ENCODE measurements at regions not wholly inside any gene's neighbourhood (a gene's known extent, or its start where the extent isn't known, plus 50 kb on each side); places are given as distances from the start of the nearest gene placed in this dataset.

DNA sequence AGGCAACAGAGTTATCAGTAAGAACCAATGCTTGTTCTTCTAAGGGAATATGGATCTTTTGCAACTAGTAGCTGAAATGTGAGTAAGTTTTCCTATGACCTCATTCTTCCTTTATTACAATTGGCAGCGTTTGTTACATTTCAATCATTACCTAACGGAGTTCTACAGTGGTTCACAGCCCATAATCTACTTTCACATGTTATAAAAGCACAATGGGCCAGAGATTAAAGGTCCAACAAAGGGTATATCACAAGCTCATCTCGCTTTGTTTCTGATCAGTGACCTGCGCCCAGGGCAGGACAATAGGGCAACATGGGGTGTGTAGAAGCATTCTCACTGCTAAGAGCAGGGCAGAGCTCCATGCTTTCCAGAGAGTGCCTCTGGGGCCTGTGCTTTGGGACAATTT lies 279.9 kb upstream of the DYNLRB2 start:
- TF ChIP-seq, protein P1, sequence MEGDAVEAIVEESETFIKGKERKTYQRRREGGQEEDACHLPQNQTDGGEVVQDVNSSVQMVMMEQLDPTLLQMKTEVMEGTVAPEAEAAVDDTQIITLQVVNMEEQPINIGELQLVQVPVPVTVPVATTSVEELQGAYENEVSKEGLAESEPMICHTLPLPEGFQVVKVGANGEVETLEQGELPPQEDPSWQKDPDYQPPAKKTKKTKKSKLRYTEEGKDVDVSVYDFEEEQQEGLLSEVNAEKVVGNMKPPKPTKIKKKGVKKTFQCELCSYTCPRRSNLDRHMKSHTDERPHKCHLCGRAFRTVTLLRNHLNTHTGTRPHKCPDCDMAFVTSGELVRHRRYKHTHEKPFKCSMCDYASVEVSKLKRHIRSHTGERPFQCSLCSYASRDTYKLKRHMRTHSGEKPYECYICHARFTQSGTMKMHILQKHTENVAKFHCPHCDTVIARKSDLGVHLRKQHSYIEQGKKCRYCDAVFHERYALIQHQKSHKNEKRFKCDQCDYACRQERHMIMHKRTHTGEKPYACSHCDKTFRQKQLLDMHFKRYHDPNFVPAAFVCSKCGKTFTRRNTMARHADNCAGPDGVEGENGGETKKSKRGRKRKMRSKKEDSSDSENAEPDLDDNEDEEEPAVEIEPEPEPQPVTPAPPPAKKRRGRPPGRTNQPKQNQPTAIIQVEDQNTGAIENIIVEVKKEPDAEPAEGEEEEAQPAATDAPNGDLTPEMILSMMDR (IDR thresholded peaks at IDR 0.05; ENCODE audit: insufficient read depth, low read length, poor library complexity, severe bottlenecking): no peak
- TF ChIP-seq EZH2phosphoT487 (conservative IDR thresholded peaks at IDR 0.05; ENCODE audit: low read length): no peak
- Histone ChIP-seq H3F3A (ENCODE audit: insufficient read depth) (no peaks in the 10 kb centered on the region), H3K4me2 (ENCODE audit: low read depth, low read length, poor library complexity, severe bottlenecking) (no peak overlapping the region), H2AFZ (ENCODE audit: low read depth, low read length, severe bottlenecking) (no peak overlapping the region), H3K9ac (ENCODE audit: low read length) (no peak overlapping the region), H4K20me1 (ENCODE audit: low read depth, low read length) (no peaks in the 10 kb centered on the region), H3K36me3 (ENCODE audit: low read length) (no peaks in the 10 kb centered on the region), H3K9me3 (ENCODE audit: insufficient read depth, low read length) (no peaks in the 10 kb centered on the region), H3K4me3 (ENCODE audit: insufficient read depth, low read length, poor library complexity, severe bottlenecking) (no peak overlapping the region), H3K27me3 (ENCODE audit: low read length) (no peaks in the 10 kb centered on the region), H3K9me2 (replicated peaks; ENCODE audit: insufficient read depth, low read length) (no peaks in the 10 kb centered on the region), H3K27ac (ENCODE audit: low read depth, low read length) (no peak overlapping the region), H3K79me2 (ENCODE audit: insufficient read depth, low read length) (no peaks in the 10 kb centered on the region)

DNA sequence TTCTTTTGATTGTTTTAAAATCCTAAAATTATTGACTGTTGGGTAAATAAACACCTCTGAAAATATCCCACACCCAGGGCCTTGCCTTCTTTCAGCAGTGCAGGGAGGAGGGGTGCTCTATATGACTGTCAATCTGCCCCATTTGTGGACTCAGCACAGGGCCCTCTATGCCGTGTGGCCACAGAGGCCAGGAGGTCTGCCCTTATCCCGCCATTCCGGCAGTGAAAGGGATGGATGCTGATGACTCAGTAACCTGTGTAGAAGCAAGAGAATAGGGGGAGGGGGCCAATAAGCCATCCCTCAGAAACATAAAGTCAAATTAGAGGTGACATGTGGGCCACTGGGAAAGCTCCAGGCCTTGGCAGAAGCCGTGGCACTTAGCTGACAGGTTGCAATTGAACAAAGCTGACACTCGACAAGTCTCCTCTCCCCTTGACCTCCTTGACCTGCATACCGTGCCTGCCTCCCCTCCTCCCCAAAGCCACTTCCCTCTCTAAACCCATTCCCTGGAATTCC lies 281.4 kb upstream of the DYNLRB2 start:
- Histone ChIP-seq H3K27me3 (ENCODE audit: low read length) (no peaks in the 10 kb centered on the region), H3K27ac (ENCODE audit: low read depth, low read length) (no peak overlapping the region), H3F3A (ENCODE audit: insufficient read depth) (no peaks in the 10 kb centered on the region), H3K79me2 (ENCODE audit: insufficient read depth, low read length) (no peaks in the 10 kb centered on the region), H3K36me3 (ENCODE audit: low read length) (no peaks in the 10 kb centered on the region), H2AFZ (ENCODE audit: low read depth, low read length, severe bottlenecking) (no peak overlapping the region), H3K9ac (ENCODE audit: low read length) (no peak overlapping the region), H4K20me1 (ENCODE audit: low read depth, low read length) (no peaks in the 10 kb centered on the region), H3K4me3 (ENCODE audit: insufficient read depth, low read length, poor library complexity, severe bottlenecking) (no peak overlapping the region), H3K9me3 (ENCODE audit: insufficient read depth, low read length) (no peaks in the 10 kb centered on the region), H3K9me2 (replicated peaks; ENCODE audit: insufficient read depth, low read length) (no peaks in the 10 kb centered on the region), H3K4me2 (ENCODE audit: low read depth, low read length, poor library complexity, severe bottlenecking) (no peak overlapping the region)
- TF ChIP-seq EZH2phosphoT487 (conservative IDR thresholded peaks at IDR 0.05; ENCODE audit: low read length): no peak
- TF ChIP-seq, protein P1 (IDR thresholded peaks at IDR 0.05; ENCODE audit: insufficient read depth, low read length, poor library complexity, severe bottlenecking): no peak

DNA sequence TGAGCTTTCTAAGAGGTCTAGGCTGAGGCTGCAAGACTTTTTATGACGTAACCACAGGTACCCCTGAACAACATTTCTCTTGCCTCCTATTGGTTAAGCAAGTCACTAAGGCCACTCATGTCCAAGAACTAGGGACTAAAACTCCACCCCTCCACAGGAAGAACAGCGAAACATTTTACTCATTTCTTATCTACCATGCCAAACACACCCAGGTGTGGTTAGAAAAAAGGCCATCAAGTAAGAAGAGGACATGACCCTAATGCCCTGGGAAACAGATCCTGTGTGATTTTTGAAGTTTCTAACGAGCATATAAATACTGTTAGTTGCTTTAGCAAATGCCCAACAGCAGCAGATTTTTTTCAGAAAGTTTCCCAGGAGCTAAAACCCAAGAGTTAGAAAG lies 282.4 kb upstream of the DYNLRB2 start:
- Histone ChIP-seq H3K9me2 (replicated peaks; ENCODE audit: insufficient read depth, low read length) (no peaks in the 10 kb centered on the region), H3F3A (ENCODE audit: insufficient read depth) (no peaks in the 10 kb centered on the region), H3K36me3 (ENCODE audit: low read length) (no peaks in the 10 kb centered on the region), H3K9me3 (ENCODE audit: insufficient read depth, low read length) (no peaks in the 10 kb centered on the region), H3K27me3 (ENCODE audit: low read length) (no peaks in the 10 kb centered on the region), H3K4me2 (ENCODE audit: low read depth, low read length, poor library complexity, severe bottlenecking) (no peak overlapping the region), H3K79me2 (ENCODE audit: insufficient read depth, low read length) (no peaks in the 10 kb centered on the region), H3K27ac (ENCODE audit: low read depth, low read length) (no peak overlapping the region), H2AFZ (ENCODE audit: low read depth, low read length, severe bottlenecking) (no peak overlapping the region), H3K9ac (ENCODE audit: low read length) (no peak overlapping the region), H3K4me3 (ENCODE audit: insufficient read depth, low read length, poor library complexity, severe bottlenecking) (no peak overlapping the region), H4K20me1 (ENCODE audit: low read depth, low read length) (no peaks in the 10 kb centered on the region)
- TF ChIP-seq, protein P1 (IDR thresholded peaks at IDR 0.05; ENCODE audit: insufficient read depth, low read length, poor library complexity, severe bottlenecking): no peak
- TF ChIP-seq EZH2phosphoT487 (conservative IDR thresholded peaks at IDR 0.05; ENCODE audit: low read length): no peak

All from SU-DHL-6 (cell line).